ENCODE measurements at regions not wholly inside any gene's neighbourhood (a gene's known extent, or its start where the extent isn't known, plus 50 kb on each side); places are given as distances from the start of the nearest gene placed in this dataset.

DNA sequence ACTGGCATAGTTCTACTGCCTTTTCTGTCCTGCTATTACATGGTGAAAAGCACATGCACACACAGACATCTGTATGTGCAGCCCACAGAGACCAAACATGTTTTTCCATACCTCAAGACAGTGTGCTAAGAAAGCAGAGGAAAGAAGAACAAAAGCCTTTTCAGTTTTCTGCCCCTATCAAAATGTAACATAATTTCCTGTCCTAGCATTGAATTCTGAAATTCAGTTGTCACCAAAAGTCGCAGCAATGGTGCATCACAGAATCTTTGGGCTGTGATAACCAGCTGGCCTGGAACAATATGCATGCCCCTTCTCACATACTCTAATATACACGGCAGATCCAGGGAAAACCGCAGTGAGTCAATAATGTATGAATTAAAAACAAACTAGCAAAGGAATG lies 153.8 kb upstream of the RAP2B start:
- TF ChIP-seq, protein P1, sequence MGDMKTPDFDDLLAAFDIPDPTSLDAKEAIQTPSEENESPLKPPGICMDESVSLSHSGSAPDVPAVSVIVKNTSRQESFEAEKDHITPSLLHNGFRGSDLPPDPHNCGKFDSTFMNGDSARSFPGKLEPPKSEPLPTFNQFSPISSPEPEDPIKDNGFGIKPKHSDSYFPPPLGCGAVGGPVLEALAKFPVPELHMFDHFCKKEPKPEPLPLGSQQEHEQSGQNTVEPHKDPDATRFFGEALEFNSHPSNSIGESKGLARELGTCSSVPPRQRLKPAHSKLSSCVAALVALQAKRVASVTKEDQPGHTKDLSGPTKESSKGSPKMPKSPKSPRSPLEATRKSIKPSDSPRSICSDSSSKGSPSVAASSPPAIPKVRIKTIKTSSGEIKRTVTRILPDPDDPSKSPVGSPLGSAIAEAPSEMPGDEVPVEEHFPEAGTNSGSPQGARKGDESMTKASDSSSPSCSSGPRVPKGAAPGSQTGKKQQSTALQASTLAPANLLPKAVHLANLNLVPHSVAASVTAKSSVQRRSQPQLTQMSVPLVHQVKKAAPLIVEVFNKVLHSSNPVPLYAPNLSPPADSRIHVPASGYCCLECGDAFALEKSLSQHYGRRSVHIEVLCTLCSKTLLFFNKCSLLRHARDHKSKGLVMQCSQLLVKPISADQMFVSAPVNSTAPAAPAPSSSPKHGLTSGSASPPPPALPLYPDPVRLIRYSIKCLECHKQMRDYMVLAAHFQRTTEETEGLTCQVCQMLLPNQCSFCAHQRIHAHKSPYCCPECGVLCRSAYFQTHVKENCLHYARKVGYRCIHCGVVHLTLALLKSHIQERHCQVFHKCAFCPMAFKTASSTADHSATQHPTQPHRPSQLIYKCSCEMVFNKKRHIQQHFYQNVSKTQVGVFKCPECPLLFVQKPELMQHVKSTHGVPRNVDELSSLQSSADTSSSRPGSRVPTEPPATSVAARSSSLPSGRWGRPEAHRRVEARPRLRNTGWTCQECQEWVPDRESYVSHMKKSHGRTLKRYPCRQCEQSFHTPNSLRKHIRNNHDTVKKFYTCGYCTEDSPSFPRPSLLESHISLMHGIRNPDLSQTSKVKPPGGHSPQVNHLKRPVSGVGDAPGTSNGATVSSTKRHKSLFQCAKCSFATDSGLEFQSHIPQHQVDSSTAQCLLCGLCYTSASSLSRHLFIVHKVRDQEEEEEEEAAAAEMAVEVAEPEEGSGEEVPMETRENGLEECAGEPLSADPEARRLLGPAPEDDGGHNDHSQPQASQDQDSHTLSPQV (IDR thresholded peaks at IDR 0.05): no peak
- TF ChIP-seq HDAC6 (IDR thresholded peaks at IDR 0.05; ENCODE audit: unreplicated experiment) (no peak), ZNF384 (IDR thresholded peaks at IDR 0.05; ENCODE audit: borderline replicate concordance, low read depth, low read length) (no peak), NFYB (IDR thresholded peaks at IDR 0.05; ENCODE audit: insufficient read depth, low read depth, low read length) (no peak), TARDBP (IDR thresholded peaks at IDR 0.05; ENCODE audit: borderline replicate concordance) (no peak), ZNF24 (IDR thresholded peaks at IDR 0.05) (no peak), EP300 (IDR thresholded peaks at IDR 0.05; ENCODE audit: borderline replicate concordance in 1 of 2, control insufficient read depth in 1 of 2, low read depth in 2 of 2, low read length in 2 of 2) (no peak), ZBTB33 (IDR thresholded peaks at IDR 0.05) (no peak), POLR2A (IDR thresholded peaks at IDR 0.05; ENCODE audit: low read depth, low read length) (no peak), EZH2 (IDR thresholded peaks at IDR 0.05; ENCODE audit: borderline replicate concordance, control insufficient read depth, low read depth, low read length) (no peak), KDM1A (IDR thresholded peaks at IDR 0.05; ENCODE audit: borderline replicate concordance) (no peak), GABPA (IDR thresholded peaks at IDR 0.05; ENCODE audit: low read depth) (no peak)
- TF ChIP-seq, protein P2, sequence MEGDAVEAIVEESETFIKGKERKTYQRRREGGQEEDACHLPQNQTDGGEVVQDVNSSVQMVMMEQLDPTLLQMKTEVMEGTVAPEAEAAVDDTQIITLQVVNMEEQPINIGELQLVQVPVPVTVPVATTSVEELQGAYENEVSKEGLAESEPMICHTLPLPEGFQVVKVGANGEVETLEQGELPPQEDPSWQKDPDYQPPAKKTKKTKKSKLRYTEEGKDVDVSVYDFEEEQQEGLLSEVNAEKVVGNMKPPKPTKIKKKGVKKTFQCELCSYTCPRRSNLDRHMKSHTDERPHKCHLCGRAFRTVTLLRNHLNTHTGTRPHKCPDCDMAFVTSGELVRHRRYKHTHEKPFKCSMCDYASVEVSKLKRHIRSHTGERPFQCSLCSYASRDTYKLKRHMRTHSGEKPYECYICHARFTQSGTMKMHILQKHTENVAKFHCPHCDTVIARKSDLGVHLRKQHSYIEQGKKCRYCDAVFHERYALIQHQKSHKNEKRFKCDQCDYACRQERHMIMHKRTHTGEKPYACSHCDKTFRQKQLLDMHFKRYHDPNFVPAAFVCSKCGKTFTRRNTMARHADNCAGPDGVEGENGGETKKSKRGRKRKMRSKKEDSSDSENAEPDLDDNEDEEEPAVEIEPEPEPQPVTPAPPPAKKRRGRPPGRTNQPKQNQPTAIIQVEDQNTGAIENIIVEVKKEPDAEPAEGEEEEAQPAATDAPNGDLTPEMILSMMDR (IDR thresholded peaks at IDR 0.05 in 2 of 3, conservative IDR thresholded peaks at IDR 0.05 in 1 of 3; ENCODE audit: control insufficient read depth in 2 of 3, extremely low read depth in 1 of 3, insufficient read depth in 1 of 3, low read depth in 3 of 3, low read length in 3 of 3): no peak

Measured in GM12878 (cell line).